RWPE2 (cell line): ENCODE measurements at regions not wholly inside any gene's neighbourhood (a gene's known extent, or its start where the extent isn't known, plus 50 kb on each side); places are given as distances from the start of the nearest gene placed in this dataset.

ENCODE experiments used
- ATAC-seq: fragments of 200-7000 bp; cut with Tn5 transposase; 3 replicates; pipeline ENCODE4 v1.9.1; 2021; ENCODE audit warnings: low read depth
- DNase-seq: peaks from one replicate; pipeline ENCODE4 v3.0.0-alpha.2; 2020; ENCODE audit warnings: low spot score
- H3K27ac ChIP-seq: fragments of 450-650 bp; 2 replicates; pipeline ENCODE4 v1.5.1; 2017; ENCODE audit warnings: mild to moderate bottlenecking; ENCODE audit not compliant: poor library complexity, severe bottlenecking
- H3K27me3 ChIP-seq: fragments of 250-450 bp; sonication (Bioruptor Pico); 2 replicates; pipeline ENCODE4 v1.5.1; 2021; ENCODE audit warnings: mild to moderate bottlenecking, moderate library complexity; ENCODE audit not compliant: insufficient read depth, poor library complexity, severe bottlenecking
- H3K36me3 ChIP-seq: fragments of 250-450 bp; sonication (Bioruptor Pico); 2 replicates; pipeline ENCODE4 v1.5.1; 2020; ENCODE audit warnings: low read depth, mild to moderate bottlenecking, moderate library complexity
- H3K4me1 ChIP-seq: fragments of 250-450 bp; sonication (Bioruptor Pico); 2 replicates; pipeline ENCODE4 v1.5.1; 2021; ENCODE audit warnings: mild to moderate bottlenecking, moderate library complexity; ENCODE audit not compliant: insufficient read depth, poor library complexity, severe bottlenecking
- H3K4me3 ChIP-seq: fragments of 250-450 bp; sonication (Bioruptor Pico); 2 replicates; pipeline ENCODE4 v1.5.1; 2021; ENCODE audit warnings: mild to moderate bottlenecking, moderate library complexity; ENCODE audit not compliant: severe bottlenecking
- H3K9me3 ChIP-seq: fragments of 250-450 bp; sonication (Bioruptor Pico); 2 replicates; pipeline ENCODE4 v1.5.1; 2021; ENCODE audit warnings: mild to moderate bottlenecking, moderate library complexity; ENCODE audit not compliant: severe bottlenecking
- TF ChIP-seq, protein P1 (sequence below): fragments of 450-650 bp; IDR thresholded peaks from one replicate; pipeline ENCODE4 v1.5.1; 2017; ENCODE audit warnings: mild to moderate bottlenecking, moderate library complexity; ENCODE audit not compliant: poor library complexity, severe bottlenecking

DNA sequence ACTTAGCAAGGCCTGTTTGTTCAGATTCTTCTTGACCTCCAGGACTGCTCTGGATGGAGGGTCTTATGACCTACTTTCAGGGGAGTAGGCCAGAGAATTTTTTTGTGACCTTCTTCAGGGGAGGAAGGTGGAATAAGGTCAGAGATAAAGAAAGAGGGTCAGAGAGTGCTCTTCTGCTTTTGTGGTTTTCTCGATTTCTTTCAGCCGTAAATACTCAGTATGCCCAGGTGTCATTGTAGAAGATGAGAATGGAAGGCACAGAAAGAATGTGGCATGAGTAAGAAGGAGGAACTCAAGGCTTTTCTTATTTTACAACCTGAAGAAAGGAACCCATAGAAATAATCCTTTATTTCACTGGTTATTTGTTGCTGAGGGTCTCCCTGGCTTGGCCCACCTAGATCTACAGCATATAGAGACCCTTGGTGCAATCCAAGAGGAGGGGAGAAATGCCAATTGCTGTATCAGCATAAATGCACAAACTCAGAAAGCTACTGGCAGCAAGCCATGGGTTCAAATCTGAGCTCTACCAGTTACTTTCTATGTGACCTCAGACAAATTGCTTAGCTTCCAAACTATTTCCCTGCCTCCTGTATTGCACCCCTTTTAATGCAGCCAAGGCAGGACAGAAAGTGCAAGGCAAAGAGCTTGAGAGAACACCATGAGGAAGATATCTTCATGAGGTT is 68.0 kb downstream of the OLIG3 start:
- no peak for DNase-seq
- no peak overlapping the region for H3K4me3 ChIP-seq
- H3K27me3 ChIP-seq: peaks cover 10% of the 10 kb centered on the region
- no peak for ATAC-seq
- no peaks in the 10 kb centered on the region for H3K9me3 ChIP-seq
- no peaks in the 10 kb centered on the region for H3K4me1 ChIP-seq
- no peak overlapping the region for H3K27ac ChIP-seq
- TF ChIP-seq, protein P1, sequence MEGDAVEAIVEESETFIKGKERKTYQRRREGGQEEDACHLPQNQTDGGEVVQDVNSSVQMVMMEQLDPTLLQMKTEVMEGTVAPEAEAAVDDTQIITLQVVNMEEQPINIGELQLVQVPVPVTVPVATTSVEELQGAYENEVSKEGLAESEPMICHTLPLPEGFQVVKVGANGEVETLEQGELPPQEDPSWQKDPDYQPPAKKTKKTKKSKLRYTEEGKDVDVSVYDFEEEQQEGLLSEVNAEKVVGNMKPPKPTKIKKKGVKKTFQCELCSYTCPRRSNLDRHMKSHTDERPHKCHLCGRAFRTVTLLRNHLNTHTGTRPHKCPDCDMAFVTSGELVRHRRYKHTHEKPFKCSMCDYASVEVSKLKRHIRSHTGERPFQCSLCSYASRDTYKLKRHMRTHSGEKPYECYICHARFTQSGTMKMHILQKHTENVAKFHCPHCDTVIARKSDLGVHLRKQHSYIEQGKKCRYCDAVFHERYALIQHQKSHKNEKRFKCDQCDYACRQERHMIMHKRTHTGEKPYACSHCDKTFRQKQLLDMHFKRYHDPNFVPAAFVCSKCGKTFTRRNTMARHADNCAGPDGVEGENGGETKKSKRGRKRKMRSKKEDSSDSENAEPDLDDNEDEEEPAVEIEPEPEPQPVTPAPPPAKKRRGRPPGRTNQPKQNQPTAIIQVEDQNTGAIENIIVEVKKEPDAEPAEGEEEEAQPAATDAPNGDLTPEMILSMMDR: no peak
- H3K36me3 ChIP-seq: no peaks in the 10 kb centered on the region

DNA sequence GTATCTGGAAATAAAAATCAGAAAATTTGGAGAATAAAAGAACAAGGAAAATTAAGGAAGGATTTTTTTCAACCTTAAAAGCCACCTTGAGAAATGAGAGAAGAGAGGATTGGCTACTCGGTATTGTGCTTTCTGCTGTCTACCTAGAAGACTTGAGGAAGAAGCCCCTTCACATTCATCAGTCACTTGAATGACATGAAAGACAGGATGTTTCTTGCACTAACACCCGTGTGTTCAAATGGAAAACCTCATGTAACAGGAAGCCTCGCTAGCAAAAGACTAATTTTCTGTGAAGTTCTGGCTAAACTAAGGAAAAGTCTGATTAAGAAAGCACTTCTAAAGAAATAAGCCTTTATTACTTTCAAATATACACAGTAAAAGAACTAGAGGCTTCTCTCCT is 69.9 kb downstream of the OLIG3 start:
- Histone ChIP-seq H3K4me3 (no peak overlapping the region), H3K27ac (no peak overlapping the region)
- TF ChIP-seq, protein P1: no peak

DNA sequence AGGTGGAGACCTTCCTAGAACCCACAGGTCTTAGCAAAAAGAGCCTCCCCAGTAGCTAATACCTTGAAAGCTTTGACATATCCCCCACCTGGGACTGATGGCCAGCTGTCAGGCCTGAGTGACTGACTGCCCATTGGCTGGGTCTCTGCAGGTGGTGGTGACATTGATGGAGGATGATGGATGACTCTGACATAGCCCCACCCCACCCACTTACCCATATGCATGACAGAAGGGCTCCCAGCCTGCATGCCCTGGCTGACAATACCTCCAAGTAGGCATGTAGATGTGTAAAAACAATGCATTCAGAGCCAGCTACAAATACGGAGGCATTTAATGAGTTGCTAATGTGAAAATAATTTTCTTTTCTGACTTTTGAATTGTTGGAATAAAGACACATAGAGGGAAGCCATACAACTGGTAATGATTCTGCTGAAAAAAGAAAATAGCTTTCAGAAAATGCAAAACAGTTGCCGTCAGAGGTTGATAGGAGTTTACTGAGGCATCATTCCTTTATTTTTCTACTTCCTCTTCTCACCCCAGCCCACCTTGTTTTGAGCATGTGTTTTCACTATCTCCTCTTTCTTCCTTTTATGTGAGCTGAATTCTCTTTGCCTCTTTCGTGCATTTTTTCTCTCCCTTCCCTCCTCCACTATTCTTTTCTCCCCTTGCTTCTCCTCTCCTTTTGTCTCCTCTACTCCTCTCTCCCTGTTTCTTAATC is 70.6 kb downstream of the OLIG3 start:
- Histone ChIP-seq H3K36me3 (no peaks in the 10 kb centered on the region), H3K9me3 (no peaks in the 10 kb centered on the region), H3K4me1 (no peaks in the 10 kb centered on the region), H3K27me3 (no peaks in the 10 kb centered on the region), H3K4me3 (no peak overlapping the region), H3K27ac (no peak overlapping the region)
- TF ChIP-seq, protein P1: no peak
- ATAC-seq: no peak
- DNase-seq: no peak

More for the DNA sequence above, 69.9 kb downstream of the OLIG3 start:
- Histone ChIP-seq H3K27me3 (no peaks in the 10 kb centered on the region), H3K36me3 (no peaks in the 10 kb centered on the region), H3K9me3 (no peaks in the 10 kb centered on the region), H3K4me1 (no peaks in the 10 kb centered on the region)
- no peak for DNase-seq
- no peak for ATAC-seq

DNA sequence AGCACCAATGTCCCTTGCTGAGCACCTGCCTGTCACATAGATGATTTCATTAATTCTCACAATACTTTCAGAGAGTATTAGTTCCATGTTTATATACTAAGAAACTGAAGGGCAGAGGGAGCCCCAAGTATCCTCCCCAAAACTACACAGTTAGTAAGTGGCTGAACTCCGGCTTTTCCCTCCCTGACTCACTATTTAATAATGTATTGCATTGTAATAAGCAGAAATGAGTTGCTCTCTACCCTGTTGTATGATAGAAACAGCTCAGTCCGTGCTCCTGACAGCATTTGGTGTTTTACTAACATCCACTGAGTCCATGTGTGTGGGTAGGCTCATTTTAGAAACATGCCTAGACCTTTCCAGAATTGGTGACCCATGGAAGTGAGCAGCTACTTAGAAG is 76.8 kb downstream of the OLIG3 start:
- no peaks in the 10 kb centered on the region for H3K36me3 ChIP-seq
- H3K4me3 ChIP-seq: no peak overlapping the region
- no peaks in the 10 kb centered on the region for H3K4me1 ChIP-seq
- H3K9me3 ChIP-seq: no peaks in the 10 kb centered on the region
- H3K27ac ChIP-seq: no peak overlapping the region
- DNase-seq (no peak), ATAC-seq (0 out of 3 replicates have a peak, but pooled peaks have one; percentile 17)
- peaks cover 22% of the 10 kb centered on the region for H3K27me3 ChIP-seq
- TF ChIP-seq, protein P1: no peak
